NAMALWA (cell line): ENCODE measurements at regions not wholly inside any gene's neighbourhood (a gene's known extent, or its start where the extent isn't known, plus 50 kb on each side); places are given as distances from the start of the nearest gene placed in this dataset.
A peak's percentile ranks its signal among the peaks of the same experiment; 100 is the strongest.

Source experiments
- DNase-seq: peaks from one replicate; pipeline ENCODE4 v3.0.0-alpha.2; 2015; ENCODE audit warnings: low spot score

DNA sequence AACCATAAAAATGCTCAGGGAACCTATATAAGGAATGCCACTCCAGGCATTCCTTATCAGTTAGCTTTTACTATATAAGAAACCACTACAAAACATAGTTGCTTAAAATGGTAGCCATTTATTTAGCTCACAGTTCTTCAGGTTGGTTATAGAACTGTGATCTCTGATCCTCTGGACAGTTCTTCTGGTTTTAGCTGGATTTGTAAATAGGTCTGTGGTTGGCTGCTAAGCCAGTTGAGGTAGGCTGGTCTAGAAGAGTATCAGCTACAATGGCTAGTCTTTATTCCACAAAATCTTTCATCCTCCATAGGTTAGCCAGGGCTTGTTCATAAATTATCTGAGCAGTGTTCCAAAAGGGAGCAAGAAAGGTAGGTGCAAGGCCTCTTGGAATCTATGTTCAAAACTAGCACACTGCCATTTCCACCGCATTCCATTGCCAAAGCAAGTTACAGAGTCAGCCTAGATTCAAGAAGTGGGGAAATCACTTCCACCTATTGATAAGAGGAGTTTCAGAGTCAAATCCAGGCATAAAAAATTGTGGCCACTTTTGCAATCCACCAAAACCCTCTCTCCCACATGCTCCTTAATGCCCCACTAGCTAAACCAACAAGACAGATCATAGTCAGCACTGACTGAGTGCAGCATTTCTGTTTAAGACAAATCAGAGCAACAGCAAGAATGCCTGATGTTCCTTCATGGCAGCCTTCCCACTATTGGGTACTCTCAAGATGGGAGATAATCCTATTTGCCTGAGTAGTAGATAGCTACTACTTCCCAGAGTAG, 146.4 kb downstream of the IRS1 start:
- DNase-seq: no peak

- no peak for DNase-seq
Measured at GRCh38 chr2:226652369-226652768, 147.3 kb downstream of the IRS1 start.

DNA sequence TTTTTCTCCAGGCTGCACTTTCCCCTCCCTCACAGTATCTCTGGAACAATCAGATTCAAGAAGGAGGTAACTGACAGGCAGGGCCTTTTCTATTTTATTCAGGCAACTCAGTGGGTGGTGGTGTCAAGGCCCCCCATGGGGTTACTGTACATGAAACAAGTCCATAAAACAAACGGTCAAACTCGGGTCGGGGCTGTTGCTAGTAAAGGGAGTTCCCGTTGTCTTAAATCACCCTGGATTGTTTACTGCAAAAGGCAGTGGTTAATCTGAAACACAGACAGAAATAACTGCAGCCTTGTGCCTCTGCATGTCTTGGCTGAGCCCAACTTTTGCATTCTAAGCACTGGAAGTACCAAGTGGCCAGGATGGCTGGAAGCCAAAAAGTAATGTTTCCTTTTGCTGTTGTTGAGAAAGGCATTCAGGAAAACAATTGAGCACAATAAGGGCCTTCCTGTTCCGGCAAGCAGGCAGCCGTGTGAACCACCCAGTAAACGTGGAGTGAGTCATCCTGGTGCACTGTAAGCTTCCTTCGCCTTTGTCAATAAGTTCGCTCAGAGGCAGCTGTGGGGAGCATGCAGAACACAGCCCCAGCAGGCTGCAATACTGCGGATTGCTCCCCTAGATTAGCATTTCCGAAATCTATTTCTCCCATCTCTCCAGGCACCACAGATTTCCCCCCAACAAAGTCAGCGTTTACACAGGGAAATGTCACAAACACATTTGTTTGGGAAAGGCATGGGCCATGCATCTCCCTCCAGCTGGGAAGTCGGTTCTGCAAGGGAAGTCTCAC, 149.6 kb downstream of the IRS1 start:
- no peak for DNase-seq

DNA sequence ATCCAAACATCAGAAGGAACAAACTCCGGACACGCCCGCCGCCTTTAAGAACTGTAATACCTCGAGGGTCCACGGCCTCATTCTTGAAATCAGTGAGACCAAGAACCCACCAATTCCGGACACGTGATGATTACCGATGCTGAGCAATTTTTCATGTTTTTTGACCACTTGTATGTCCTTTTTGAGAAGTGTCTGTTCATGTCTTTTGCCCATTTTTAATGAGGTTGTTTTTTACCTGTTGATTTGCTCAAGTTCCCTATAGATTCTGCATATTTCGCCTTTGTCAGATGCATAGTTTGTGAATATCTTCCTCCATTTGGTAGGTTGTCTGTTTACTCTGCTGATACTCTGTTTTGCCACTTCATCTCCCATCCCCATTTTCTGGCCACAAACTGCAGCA, 150.4 kb downstream of the IRS1 start:
- no peak for DNase-seq

GRCh38 chr2:226647621-226648518, 151.8 kb downstream of the IRS1 start:
- DNase-seq: no peak

DNA sequence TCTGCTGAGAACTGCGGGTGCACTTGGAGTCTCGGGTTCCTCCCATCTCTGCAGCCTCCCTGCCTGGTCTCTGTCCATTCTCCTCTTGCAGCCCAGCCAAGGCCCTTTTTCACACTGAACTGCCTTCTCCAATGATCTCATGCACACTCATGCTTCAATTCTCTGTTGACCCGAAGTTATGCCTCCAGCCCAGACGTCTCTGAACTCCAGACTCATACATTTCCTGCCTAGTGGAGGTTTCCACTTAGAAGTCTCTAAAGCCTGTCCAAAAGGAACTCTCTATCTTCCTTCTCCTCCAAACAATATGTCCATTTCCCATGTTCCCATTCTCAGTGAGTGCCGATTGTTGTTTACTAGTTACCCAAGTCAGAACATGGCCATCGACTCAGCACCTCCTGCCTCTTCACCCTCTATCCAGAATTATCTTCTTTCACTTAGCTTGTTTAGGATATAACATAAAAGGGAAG, 155.2 kb downstream of the IRS1 start:
- no peak for DNase-seq

- no peak for DNase-seq
Measured at GRCh38 chr2:226643946-226644282, 155.7 kb downstream of the IRS1 start.

GRCh38 chr2:226643030-226643945, 156.3 kb downstream of the IRS1 start:
- DNase-seq: no peak

DNA sequence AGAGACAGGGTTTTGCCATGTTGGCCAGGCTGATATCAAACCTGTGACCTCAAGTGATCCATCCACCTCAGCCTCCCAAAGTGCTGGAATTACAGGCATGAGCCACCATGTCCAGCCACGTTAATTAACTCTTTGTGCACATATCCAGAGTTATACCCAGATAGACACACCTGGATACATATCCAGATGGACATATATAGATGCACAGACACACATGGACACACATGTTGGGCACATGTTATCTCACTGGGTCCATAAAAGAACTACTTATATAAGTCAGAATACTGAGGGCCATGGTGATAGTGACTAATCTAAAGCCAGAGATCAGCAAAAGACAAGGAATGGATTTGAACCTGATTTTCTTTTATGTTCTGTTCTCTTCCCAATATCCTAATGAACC, 158.6 kb downstream of the IRS1 start:
- no peak for DNase-seq

- no peak for DNase-seq
Measured at GRCh38 chr2:226640501-226640900, 159.1 kb downstream of the IRS1 start.

DNA sequence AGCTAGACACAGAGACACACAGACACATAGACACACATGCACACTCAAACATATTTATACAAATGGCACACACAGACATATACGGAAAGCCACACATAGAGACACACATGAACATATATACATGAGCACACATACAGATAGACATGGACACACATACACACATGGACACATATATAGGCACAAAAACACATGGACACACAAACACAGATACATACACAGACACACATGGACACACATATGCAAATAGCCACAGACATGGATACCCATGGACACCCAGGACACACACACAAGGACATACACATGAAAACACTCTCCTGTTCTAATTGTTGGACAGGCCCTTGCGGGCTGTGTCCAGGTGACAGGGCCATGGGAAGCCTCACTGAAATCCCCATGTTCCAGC, 160.1 kb downstream of the IRS1 start:
- DNase-seq: no peak

DNA sequence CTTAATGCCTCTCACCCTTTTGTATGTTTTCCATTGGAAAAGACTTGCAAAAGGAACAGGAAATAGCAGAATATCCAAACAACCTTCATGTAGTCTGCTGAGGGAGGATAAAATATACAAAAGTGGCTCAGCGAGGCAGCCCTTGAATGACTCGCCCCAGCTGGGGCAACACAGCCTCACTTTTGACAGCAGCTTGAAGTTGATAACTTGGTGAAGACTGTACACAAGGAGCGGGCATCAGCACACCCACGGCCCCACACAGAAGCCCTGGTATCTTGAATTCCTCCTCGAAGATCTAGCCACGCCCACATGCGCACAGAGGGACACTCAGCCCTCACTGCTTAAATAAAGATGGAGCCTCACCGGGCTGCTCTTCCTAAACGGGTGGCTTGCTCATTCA, 161.0 kb downstream of the IRS1 start:
- no peak for DNase-seq

- no peak for DNase-seq
Measured at GRCh38 chr2:226637383-226637782, 162.2 kb downstream of the IRS1 start.

- DNase-seq: no peak
Measured at GRCh38 chr2:226636586-226636985, 163.0 kb downstream of the IRS1 start.

DNA sequence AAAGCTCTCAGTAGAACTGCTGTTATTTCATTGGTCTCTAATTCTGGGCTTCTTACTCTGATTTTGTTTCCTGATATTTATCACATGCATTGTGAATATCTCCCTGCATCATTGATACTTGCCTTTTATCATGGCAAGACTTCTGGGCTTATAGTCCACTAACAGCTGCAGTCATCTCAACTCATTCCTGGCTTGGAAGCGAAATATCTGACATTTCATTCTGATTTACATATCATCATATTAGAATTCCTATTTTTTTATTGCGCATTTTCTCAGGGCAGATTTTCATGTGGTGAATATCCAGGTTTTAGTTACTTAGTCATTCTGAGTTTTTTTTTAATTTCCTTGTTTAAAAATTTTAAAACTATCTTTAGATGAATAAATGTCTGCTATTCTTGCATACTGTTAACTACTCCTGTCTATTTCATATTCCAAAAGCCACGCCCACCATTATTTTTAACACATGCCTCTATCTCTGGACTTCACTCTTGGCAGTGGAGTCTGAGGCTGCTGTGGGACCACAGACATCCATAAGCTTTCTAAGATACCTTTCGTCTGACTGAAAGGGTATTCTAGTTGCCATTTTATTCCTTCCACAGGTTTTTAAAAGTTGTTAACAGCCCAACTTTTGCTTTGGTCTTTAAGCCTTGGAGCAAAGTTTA, 164.5 kb downstream of the IRS1 start:
- DNase-seq: no peak

GRCh38 chr2:226631671-226632070, 167.9 kb downstream of the IRS1 start:
- no peak for DNase-seq

GRCh38 chr2:226631187-226631586, 168.4 kb downstream of the IRS1 start:
- no peak for DNase-seq

DNA sequence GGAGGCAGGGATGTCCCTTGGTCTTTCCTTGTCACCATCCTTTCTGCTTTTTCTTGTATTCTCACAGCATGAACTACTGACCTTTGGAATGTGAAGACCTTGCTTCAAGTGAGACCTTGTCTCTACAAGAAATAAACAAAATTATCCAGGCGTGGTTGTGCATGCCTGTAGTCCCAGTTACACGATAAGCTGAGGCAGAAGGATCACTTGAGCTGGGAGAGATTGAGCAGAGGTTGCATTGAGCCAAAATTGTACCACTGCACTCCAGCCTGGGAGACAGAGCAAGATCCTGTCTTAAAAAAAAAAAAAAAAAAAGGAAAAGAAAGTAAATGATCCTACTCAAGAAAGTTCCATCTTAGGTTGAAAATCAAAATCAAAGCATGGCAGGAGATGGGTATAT, 173.7 kb downstream of the IRS1 start:
- no peak for DNase-seq

DNA sequence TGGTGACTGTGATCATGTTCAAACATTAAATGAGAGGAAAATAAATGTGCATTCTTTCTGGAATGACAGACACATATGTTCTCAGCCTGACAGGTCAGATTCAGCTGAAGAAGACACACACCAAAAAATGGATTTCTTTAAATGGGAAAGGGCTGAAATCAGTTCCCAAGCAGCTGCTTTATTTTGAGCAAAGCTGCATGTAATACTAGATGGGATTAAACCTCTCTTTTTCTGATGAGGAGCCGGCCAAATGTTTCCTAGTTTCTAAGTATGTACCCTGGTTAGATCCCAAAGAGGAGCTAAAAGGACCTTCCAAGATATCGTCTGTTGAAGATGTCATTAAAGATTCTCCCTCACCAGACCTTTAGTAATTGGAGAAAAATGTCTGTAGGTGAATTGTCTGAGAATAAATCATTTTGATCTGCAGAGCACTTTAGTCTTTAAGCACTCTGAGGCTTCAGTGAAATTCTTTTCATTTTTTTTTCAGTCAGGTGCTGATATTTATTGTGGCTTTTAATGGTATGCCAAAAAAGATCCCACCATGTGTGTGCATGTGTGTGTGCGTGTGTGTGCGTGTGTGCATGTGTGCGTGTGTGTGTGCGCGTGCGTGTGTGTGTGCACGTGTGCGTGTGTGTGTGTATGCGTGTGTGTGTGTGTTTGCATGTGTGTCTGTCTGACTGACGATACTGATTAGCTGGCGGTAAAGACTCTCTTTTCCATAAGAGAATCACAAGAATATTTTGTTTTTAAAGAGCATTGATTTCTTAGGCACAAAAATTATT, 175.8 kb downstream of the IRS1 start:
- DNase-seq: no peak

DNA sequence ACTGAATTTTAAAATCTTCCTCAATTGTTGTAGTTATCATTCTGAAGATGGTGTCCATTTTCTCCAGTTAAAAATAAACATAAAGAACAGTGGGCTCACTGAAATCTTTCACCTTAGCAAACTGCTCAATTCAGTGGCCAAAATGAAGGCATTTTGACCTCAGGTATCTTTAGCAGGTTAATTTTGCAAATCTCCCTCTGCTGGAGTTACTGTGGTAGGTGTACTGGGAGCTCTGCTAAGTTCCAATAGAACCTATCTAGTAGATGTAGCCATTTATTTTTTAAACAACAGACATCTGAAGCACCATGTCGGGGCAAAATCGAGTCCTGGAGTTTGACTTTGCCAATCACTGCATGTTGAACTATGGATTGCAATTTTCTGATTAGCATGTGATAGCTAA, 177.1 kb downstream of the IRS1 start:
- DNase-seq: peak; percentile 17
